Endothelial cell of umbilical vein (primary cell): ENCODE measurements at regions not wholly inside any gene's neighbourhood (a gene's known extent, or its start where the extent isn't known, plus 50 kb on each side); places are given as distances from the start of the nearest gene placed in this dataset.

Source experiments
- BruUV-seq: library from RNA; stranded (reverse); fragments of 400-500 nt; replicated peaks from 2 replicates; lab custom pipeline; 2021; lab: Mats Ljungman, UMichigan
- CTCF ChIA-PET: fragments of 300-600, 350-600 bp; sonication (Branson Sonifier 250); formaldehyde crosslinking; loops from one replicate; lab custom pipeline; 2021; ENCODE audit warnings: antibody characterized with exemption, inconsistent platforms; lab: Charles Lee
- POLR2A ChIA-PET: fragments of 300-600, 350-600 bp; sonication (Branson Sonifier 250); formaldehyde crosslinking; loops from one replicate; lab custom pipeline; 2021; ENCODE audit warnings: antibody characterized with exemption, inconsistent platforms; lab: Charles Lee
- DNase-seq: peaks from one replicate; pipeline ENCODE4 v3.0.0-alpha.2; 2011; ENCODE audit warnings: low read depth, low spot score
- FAIRE-seq: peaks from 2 replicates; lab custom pipeline; 2011; peaks lifted over from hg19 to GRCh38; lab: Jason Lieb, UNC
- H2AFZ ChIP-seq: 2 replicates; pipeline ENCODE4 v1.6.0; 2012; ENCODE audit warnings: low read depth, low read length, control low read depth, inconsistent platforms
- H3K27ac ChIP-seq: 2 replicates; pipeline ENCODE4 v1.5.1; 2011; ENCODE audit warnings: low read depth, mild to moderate bottlenecking, control low read depth, low read length, moderate library complexity; ENCODE audit not compliant: insufficient read depth
- H3K27me3 ChIP-seq, 2 experiments: 2 replicates each; pipeline versions ENCODE4 v1.6.0 to v1.6.1; 2011; ENCODE audit warnings: low read length in 2 of 2, mixed read lengths in 1 of 2; ENCODE audit not compliant: control insufficient read depth in 2 of 2, insufficient read depth in 2 of 2
- H3K36me3 ChIP-seq, 2 experiments: 2 replicates in 1 of 2; 3 replicates in 1 of 2; pipeline ENCODE4 v1.5.1; 2011; ENCODE audit warnings: low read length in 2 of 2, mild to moderate bottlenecking in 1 of 2, moderate library complexity in 1 of 2; ENCODE audit not compliant: control insufficient read depth in 2 of 2, insufficient read depth in 2 of 2; ENCODE audit errors: extremely low read depth in 1 of 2
- H3K4me1 ChIP-seq: 3 replicates; pipeline ENCODE4 v1.5.1; 2011; ENCODE audit warnings: mild to moderate bottlenecking, low read length; ENCODE audit not compliant: control insufficient read depth, insufficient read depth; ENCODE audit errors: extremely low read depth
- H3K4me2 ChIP-seq: 2 replicates; pipeline ENCODE4 v1.6.1; 2011; ENCODE audit warnings: low read length, control low read depth, mixed read lengths; ENCODE audit not compliant: insufficient read depth
- H3K4me3 ChIP-seq, 3 experiments: fragments of 200-600 bp in 1 of 3; sonication (generic), shearing (Covaris generic) in 1 of 3; replicated peaks in 1 of 3; 2 replicates each; pipeline ENCODE4 v1.5.1; 2011 to 2016; ENCODE audit warnings: control low read depth in 3 of 3, low read length in 3 of 3, mild to moderate bottlenecking in 2 of 3, inconsistent platforms in 1 of 3, low read depth in 1 of 3, moderate library complexity in 1 of 3; ENCODE audit not compliant: insufficient read depth in 1 of 3
- H3K79me2 ChIP-seq: 2 replicates; pipeline ENCODE4 v1.6.0; 2012; ENCODE audit warnings: low read length, inconsistent platforms; ENCODE audit not compliant: control insufficient read depth, insufficient read depth
- H3K9ac ChIP-seq: replicated peaks from 2 replicates; pipeline ENCODE3; 2011; ENCODE audit warnings: low read length, control low read depth; ENCODE audit not compliant: insufficient read depth; ENCODE audit errors: extremely low read depth
- H3K9me1 ChIP-seq: replicated peaks from 3 replicates; pipeline ENCODE4 v1.6.0; 2011; ENCODE audit warnings: mild to moderate bottlenecking, low read length; ENCODE audit not compliant: control insufficient read depth, insufficient read depth; ENCODE audit errors: extremely low read depth
- H3K9me3 ChIP-seq: replicated peaks from 2 replicates; pipeline ENCODE4 v1.5.1; 2012; ENCODE audit warnings: low read length, inconsistent platforms; ENCODE audit not compliant: control insufficient read depth, insufficient read depth
- H4K20me1 ChIP-seq: replicated peaks from 2 replicates; pipeline ENCODE3; 2011; ENCODE audit warnings: mild to moderate bottlenecking, low read length; ENCODE audit not compliant: control insufficient read depth, insufficient read depth; ENCODE audit errors: extremely low read depth
- EZH2 ChIP-seq: IDR thresholded peaks from 2 replicates; pipeline ENCODE4 v1.6.1; 2012; ENCODE audit warnings: borderline replicate concordance, low read depth, mild to moderate bottlenecking, moderate library complexity, low read length, inconsistent platforms; ENCODE audit not compliant: severe bottlenecking
- FOS ChIP-seq: IDR thresholded peaks from 2 replicates; pipeline ENCODE4 v1.6.1; 2011; ENCODE audit warnings: mild to moderate bottlenecking, low read length, moderate library complexity, borderline replicate concordance; ENCODE audit not compliant: insufficient read depth
- GATA2 ChIP-seq: IDR thresholded peaks from 2 replicates; pipeline ENCODE4 v1.7.0; 2011; ENCODE audit warnings: low read depth, mild to moderate bottlenecking, moderate library complexity, mixed read lengths, low read length; ENCODE audit not compliant: insufficient read length, insufficient read depth
- JUN ChIP-seq: IDR thresholded peaks from 2 replicates; pipeline ENCODE4 v1.6.1; 2011; ENCODE audit warnings: borderline replicate concordance, low read depth; ENCODE audit not compliant: insufficient read length, insufficient read depth
- MYC ChIP-seq: IDR thresholded peaks from one replicate; pipeline ENCODE4 v1.6.1; 2011; ENCODE audit warnings: mild to moderate bottlenecking, low read depth, low read length
- POLR2A ChIP-seq: IDR thresholded peaks from 2 replicates; pipeline ENCODE4 v1.6.1; 2012; ENCODE audit warnings: low read depth, mild to moderate bottlenecking, control low read depth, low read length
- POLR2AphosphoS5 ChIP-seq: IDR thresholded peaks from 2 replicates; pipeline ENCODE4 v1.6.1; 2012; ENCODE audit warnings: low read depth, mild to moderate bottlenecking, control low read depth, low read length, moderate library complexity; ENCODE audit not compliant: insufficient read depth
- dilution Hi-C: fragments of 300-500 bp; cut with MboI; formaldehyde crosslinking; loops from one replicate; pipeline ENCODE4 v1.15.0; 2019; ENCODE audit warnings: low sequenced_read_pairs; ENCODE audit not compliant: extremely low pct_ligation_motif_present
- intact Hi-C: fragments of 100-400 bp; cut with micrococcal nuclease; formaldehyde crosslinking; loops from one replicate; pipeline ENCODE4 v1.10.0; 2022
- TF ChIP-seq, protein P1 (sequence below): IDR thresholded peaks from 2 replicates; pipeline ENCODE4 v1.6.1; 2011; ENCODE audit not compliant: insufficient read depth, insufficient read length
- TF ChIP-seq, protein P2 (sequence below), 2 donors: IDR thresholded peaks; 1 replicate in 1 of 2; 2 replicates in 1 of 2; pipeline ENCODE4 v1.5.1; 2011; ENCODE audit warnings: low read length in 2 of 2, mild to moderate bottlenecking in 2 of 2, moderate library complexity in 2 of 2, control low read depth in 1 of 2, inconsistent platforms in 1 of 2, low read depth in 1 of 2; ENCODE audit not compliant: insufficient read depth in 1 of 2; ENCODE audit errors: extremely low read depth in 1 of 2

DNA sequence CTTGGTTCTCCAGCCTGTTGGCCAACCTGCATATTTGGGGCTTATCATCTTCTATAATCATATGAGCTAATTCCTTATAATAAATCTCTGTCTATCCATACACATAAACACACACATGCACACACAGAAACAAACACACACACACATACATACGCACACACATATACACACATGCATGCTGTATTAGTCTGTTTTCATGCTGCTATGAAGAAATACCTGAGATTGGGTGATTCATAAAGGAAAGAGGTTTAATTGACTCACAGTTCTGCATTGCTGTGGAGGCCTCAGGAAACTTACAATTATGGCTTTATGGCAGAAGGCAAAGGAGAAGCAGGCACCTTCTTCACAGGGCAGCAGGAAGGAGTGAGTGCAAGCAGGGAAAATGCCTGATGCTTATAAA is 707.4 kb upstream of the CDH2 start:
- FAIRE-seq (no peak), DNase-seq (no peak)
- Histone ChIP-seq H3K4me1 (no peaks in the 10 kb centered on the region), H3K9ac (no peak overlapping the region), H3K9me3 (no peaks in the 10 kb centered on the region), H3K27ac (no peak overlapping the region), H2AFZ (no peak overlapping the region), H3K4me3 (no peak overlapping the region), H3K9me1 (no peaks in the 10 kb centered on the region), H3K79me2 (no peaks in the 10 kb centered on the region), H4K20me1 (no peaks in the 10 kb centered on the region), H3K27me3 (no peaks in the 10 kb centered on the region), H3K36me3 (no peaks in the 10 kb centered on the region), H3K4me2 (no peak overlapping the region)
- intact Hi-C loops (no loop called here), dilution Hi-C loops (no loop called here)
- POLR2A ChIA-PET, result no interaction called here
- no peak for TF ChIP-seq POLR2AphosphoS5
- TF ChIP-seq, protein P1, sequence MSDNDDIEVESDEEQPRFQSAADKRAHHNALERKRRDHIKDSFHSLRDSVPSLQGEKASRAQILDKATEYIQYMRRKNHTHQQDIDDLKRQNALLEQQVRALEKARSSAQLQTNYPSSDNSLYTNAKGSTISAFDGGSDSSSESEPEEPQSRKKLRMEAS, result no peak
- no peak for TF ChIP-seq JUN
- TF ChIP-seq, protein P2, sequence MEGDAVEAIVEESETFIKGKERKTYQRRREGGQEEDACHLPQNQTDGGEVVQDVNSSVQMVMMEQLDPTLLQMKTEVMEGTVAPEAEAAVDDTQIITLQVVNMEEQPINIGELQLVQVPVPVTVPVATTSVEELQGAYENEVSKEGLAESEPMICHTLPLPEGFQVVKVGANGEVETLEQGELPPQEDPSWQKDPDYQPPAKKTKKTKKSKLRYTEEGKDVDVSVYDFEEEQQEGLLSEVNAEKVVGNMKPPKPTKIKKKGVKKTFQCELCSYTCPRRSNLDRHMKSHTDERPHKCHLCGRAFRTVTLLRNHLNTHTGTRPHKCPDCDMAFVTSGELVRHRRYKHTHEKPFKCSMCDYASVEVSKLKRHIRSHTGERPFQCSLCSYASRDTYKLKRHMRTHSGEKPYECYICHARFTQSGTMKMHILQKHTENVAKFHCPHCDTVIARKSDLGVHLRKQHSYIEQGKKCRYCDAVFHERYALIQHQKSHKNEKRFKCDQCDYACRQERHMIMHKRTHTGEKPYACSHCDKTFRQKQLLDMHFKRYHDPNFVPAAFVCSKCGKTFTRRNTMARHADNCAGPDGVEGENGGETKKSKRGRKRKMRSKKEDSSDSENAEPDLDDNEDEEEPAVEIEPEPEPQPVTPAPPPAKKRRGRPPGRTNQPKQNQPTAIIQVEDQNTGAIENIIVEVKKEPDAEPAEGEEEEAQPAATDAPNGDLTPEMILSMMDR (IDR thresholded peaks at IDR 0.05; ENCODE audit: extremely low read depth in 1 of 2, insufficient read depth in 1 of 2, low read depth in 1 of 2, low read length in 2 of 2), result no peak
- no peak for TF ChIP-seq POLR2A
- no peak for TF ChIP-seq FOS
- no peak for TF ChIP-seq GATA2
- TF ChIP-seq EZH2, result no peak
- no peak for TF ChIP-seq MYC
- no TSS peak for BruUV-seq
- CTCF ChIA-PET, result no interaction called here
